Nephron (organoid): ENCODE measurements at regions not wholly inside any gene's neighbourhood (a gene's known extent, or its start where the extent isn't known, plus 50 kb on each side); places are given as distances from the start of the nearest gene placed in this dataset.

Experiments used
- H3K27ac Mint-ChIP-seq, 3 experiments: 2 replicates each; pipeline ENCODE4 v1.8.0; 2020; ENCODE audit warnings: mixed read lengths in 3 of 3, mild to moderate bottlenecking in 2 of 3, moderate library complexity in 1 of 3
- H3K27me3 Mint-ChIP-seq: 2 replicates; pipeline ENCODE4 v1.8.0; 2021; ENCODE audit warnings: low read depth, mild to moderate bottlenecking, moderate library complexity, mixed read lengths
- H3K36me3 Mint-ChIP-seq: 2 replicates; pipeline ENCODE4 v1.8.0; 2020; ENCODE audit warnings: low read depth, mixed read lengths
- H3K4me1 Mint-ChIP-seq: 2 replicates; pipeline ENCODE4 v1.8.0; 2020; ENCODE audit warnings: mixed read lengths
- H3K4me3 Mint-ChIP-seq, 3 experiments: 2 replicates each; pipeline ENCODE4 v1.8.0; 2020; ENCODE audit warnings: mild to moderate bottlenecking in 3 of 3, mixed read lengths in 3 of 3, moderate library complexity in 2 of 3
- H3K9me3 Mint-ChIP-seq: 2 replicates; pipeline ENCODE4 v1.8.0; 2020; ENCODE audit warnings: mixed read lengths
- CTCF ChIP-seq, 3 experiments: fragments of 200-600 bp; sonication (generic); IDR thresholded peaks; one replicate each; pipeline ENCODE4 v1.5.0; 2021; ENCODE audit warnings: antibody characterized with exemption in 3 of 3; ENCODE audit not compliant: unreplicated experiment in 3 of 3

GRCh38 chr11:106619320-106619990 is 398.8 kb downstream of the GUCY1A2 start:
- Mint-ChIP-seq H3K27ac (no peak overlapping the region), H3K27me3 (no peaks in the 10 kb centered on the region), H3K4me3 (no peak overlapping the region), H3K36me3 (no peaks in the 10 kb centered on the region), H3K9me3 (no peaks in the 10 kb centered on the region), H3K4me1 (peaks cover 14% of the 10 kb centered on the region)
- no peak for TF ChIP-seq CTCF (IDR thresholded peaks at IDR 0.05; ENCODE audit: unreplicated experiment in 3 of 3)

- H3K36me3 Mint-ChIP-seq = no peaks in the 10 kb centered on the region
- H3K27me3 Mint-ChIP-seq = no peaks in the 10 kb centered on the region
- H3K4me1 Mint-ChIP-seq = peaks cover 26% of the 10 kb centered on the region
- no peaks in the 10 kb centered on the region for H3K9me3 Mint-ChIP-seq
- no peak for TF ChIP-seq CTCF (IDR thresholded peaks at IDR 0.05; ENCODE audit: unreplicated experiment in 3 of 3)
- H3K4me3 Mint-ChIP-seq = no peak overlapping the region
- peak overlapping the region in 1 of 3 experiments; percentile 24 for H3K27ac Mint-ChIP-seq
These were observed 396.8 kb downstream of the GUCY1A2 start for GRCh38 chr11:106621484-106621883.
